GM18873 (cell line): ENCODE measurements at regions not wholly inside any gene's neighbourhood (a gene's known extent, or its start where the extent isn't known, plus 50 kb on each side); places are given as distances from the start of the nearest gene placed in this dataset.

Experiments
- ATAC-seq: cut with Tn5 transposase; IDR thresholded peaks from one replicate; pipeline ENCODE4 v1.9.1; 2021; ENCODE audit warnings: mild to moderate bottlenecking, moderate library complexity, moderate number of reproducible peaks; ENCODE audit not compliant: unreplicated experiment, low FRiP score

DNA sequence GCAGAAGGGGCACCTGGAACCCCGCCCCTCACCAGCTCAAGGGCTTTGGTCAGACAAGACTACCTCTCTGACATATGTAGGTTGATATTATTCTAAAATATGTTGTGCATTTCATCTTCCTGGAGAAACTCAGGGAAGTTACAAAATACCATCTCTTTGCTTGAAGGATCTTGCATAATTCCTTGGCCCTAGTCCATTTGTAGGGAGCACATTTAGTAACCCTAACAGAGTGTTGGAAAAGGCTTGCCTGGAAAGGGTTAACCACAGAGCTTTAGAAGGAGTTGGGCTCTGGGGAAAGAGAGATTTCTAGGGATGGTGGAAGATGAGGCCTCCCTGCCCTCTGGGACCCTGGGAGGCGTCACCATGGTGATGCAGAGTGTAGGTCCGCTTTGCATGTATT, 143.0 kb upstream of the SLC1A4 start:
- ATAC-seq: no peak

DNA sequence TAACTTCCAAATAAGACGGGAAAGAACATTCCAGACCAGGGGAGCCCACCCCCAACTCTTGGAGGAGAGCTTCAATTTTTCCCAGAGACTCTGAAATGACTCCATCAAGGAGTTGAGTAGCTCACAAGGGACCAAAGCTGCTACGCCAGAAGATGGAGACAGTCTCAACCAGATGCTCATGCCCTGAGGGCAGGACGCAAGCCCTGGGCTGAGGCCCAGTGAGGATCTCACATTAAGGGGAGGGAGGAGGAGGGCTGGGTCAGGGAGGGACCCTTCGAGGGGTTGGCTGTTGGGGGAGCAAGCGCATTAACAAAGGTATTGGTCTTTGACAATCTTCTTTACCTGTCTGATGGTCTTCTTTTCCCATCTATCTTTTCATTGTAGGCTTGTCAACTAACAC, 141.3 kb upstream of the SLC1A4 start:
- no peak for ATAC-seq

DNA sequence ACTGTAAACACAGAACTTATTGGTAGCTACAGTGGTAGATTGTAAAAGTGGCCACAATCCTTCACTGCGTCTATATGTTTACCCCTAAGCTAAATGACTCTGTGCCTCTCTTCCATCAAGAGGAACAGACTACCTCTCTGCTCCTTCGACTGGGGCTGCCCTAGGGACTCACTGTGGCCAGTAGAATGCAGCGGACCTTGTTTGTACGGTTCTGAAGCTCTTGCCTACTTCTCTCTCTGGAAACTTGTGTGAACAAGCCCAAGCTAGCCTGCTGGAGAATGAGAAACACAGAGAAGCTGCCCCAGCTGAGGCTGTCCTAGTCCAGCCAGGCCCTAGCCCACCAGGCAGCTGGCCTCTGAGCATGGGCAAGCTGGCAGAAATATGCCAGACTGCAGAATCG, 140.8 kb upstream of the SLC1A4 start:
- ATAC-seq: no peak

DNA sequence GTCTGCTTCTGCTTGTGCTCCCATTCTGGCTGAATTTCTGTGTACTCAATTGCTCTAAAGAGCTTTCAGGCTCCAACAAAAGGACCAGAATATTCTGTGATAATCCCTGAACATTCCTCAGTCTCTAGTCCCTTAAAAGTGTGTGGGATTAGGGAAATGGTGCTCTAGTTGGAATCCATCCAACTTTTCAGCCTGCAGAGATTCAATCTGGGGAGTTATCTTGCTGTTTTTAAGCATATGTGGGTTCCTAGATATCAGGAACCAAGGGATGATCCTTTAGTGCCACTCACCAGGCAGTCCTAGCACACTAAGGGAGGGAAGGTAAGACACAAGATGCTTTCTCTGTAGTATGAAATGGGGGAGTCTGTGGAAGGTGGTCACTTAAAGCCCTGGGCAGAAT, 140.3 kb upstream of the SLC1A4 start:
- ATAC-seq: no peak

DNA sequence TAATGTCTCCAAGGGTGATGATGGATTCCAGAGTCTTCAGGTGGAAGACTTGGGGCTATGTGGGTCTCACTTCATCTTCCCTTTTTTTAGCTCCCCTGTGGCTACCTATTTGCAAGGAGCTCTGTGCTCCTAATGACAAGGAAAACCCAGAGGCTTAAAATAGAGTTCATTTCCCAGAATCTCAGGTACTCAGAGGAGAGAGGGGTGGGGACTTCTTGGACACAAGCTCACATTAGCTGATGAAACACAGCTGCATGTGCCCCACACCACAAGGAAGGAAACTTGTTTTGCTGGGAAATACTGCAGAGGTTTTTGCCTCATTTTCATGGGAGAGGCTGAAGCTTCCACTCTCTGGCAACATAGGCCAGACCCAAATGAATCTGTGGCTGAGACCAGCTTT, 138.6 kb upstream of the SLC1A4 start:
- no peak for ATAC-seq

DNA sequence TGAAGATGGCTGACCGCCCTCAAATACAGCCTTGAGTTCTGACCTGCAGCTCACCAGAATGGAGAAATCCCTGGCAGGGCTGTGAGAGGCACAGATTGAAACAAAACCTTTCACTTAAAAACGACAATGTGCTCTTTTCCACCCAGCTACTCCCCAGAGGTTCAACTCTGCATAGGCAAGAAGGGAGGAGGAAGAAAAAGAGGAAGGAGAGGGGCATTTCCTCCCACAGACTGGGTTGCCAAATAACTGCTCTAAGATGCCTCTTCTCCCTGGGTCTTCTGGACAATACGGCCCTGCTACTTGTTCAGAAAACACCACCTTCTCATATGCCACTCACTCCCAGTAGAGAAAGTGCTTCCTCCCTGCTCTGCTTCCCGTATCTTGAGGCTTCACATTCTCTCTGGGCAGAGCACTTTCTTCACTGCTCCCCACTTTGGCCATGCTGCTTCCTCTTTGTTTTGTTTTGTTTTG, 136.4 kb upstream of the SLC1A4 start:
- no peak for ATAC-seq

DNA sequence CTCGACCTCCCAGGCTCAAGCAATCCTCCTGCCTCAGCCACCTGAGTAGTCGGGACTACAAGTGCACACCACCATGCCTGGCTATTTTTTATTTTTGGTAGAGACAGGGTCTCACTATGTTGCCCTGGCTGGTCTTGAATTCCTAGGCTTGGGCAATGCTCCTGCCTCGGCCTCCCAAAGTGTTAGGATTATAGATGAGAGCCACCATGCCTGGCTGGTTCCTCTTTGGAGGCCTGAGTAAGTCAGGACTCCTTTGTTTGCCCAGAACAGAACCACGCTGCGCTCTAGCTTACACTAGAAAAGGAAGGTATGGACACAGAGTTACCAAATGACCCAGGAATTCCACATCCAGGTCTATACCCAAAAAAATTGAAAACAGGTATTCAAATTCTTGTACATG, 135.9 kb upstream of the SLC1A4 start:
- no peak for ATAC-seq

DNA sequence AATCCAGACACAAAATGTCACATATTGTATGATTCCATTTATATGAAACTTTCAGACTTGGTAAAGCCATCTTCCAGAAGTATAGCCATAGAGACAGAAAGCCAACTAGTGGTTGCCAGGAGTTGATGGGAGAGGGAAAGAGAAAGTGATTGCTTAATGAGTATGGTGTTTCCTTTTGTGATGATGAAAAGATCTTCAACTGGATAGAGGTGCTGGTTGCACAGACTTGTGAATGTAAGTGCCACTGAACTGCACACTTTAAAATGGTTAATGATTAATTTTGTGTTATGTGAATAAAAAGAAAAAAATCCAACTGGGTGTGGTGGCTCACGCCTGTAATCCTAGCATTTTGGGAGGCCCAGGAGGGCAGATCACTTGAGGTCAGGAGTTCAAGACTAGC, 135.3 kb upstream of the SLC1A4 start:
- no peak for ATAC-seq

DNA sequence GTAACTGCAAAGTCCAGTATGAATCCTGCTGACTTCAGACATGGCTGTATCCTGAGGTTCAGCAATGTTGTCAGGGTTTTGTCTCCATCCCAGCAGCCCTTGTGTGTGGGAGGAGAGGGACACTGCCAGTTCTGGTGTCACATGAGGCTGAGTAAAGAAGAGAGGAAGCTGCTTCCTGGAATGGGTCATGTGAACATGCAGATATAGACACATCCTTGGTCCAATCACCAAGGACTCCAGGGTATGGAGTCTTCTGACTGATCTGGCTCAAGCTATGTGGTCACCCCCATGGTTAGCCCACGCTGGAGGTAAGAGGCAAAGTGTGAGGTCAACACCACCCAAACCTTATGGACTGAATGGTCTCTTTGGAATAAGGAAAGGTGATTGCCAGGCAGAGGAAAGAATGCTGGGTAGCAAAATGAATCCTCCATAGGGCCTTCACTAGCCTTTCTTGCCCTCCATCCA, 134.4 kb upstream of the SLC1A4 start:
- no peak for ATAC-seq

DNA sequence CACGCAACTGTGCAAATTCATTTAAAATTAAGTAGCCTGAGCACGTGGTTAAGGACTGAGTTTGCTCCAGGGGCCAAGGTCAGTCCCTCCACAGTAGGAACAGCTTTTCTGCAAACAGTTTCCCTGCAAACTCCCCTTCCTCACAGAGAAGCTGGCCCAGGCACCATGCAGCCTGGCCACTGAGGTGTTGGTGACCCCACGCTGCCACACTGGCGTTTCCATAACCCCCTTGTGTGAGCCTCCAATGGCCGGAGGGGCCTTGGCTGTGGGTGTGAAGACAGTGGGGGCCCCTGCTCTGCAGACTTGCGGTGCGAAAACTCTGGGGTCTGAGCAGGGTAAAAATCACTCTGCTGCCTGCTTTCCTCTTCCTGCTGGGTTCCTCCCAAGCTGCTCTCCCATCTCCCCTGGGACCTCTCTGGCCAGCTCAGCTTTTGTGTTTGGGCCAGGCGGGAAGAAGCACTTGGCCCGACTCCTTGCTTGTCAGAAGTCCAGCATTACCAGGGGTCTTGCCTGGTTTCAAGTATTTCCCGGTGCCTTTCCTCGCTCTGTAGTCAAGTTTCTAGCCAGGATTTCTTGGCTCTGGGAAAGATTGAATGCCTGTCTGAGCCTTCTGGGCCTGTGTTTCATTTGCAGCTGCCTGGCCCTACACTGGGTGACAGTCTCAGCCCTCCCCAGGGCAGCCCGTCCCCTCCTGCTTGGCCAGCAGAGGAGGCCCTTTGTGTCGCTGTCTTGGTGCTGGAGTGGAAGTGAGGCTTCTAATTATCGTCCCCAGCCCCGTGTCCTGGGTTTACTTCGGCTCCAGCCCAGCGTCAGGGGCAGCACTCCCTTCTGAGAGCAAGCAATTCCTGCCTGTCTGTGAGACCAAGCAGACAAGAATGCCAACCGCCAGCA, 131.4 kb upstream of the SLC1A4 start:
- ATAC-seq: no peak

DNA sequence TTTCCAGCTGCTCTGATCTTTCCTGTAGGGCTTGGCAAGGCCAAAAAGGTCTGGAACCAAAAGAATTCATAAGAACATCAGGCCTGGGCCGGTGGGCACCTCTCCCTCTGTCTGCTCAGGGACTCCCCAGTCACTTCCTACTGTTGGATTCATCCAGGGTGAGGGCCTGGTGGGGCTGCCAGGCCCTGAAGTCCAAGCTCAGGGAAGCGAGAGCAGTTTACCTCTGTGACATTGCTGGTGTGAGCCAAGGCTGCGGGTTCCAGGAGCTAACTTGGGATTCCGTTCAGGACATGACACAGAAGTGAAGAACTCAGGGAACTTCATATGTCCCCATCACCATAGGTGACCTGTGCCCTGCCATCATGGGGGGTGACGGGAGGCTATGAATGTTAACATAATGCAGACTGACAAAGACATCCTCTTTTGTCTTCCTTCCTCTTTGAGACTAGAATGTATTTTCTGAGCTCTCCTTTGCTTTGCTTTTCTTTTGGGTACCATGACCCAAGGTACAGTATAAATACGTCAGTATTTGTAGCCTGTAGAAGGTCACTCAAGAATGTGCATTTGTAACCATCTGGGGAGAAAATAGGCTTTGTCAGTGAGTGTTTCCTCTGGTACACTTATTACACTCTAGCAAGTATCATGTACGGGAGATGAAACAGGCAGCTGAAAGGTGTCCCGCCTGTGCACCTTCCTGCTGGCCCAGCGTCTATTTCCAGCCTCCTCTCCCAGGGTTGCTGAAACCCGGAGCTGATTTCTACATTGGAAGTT, 130.5 kb upstream of the SLC1A4 start:
- no peak for ATAC-seq

DNA sequence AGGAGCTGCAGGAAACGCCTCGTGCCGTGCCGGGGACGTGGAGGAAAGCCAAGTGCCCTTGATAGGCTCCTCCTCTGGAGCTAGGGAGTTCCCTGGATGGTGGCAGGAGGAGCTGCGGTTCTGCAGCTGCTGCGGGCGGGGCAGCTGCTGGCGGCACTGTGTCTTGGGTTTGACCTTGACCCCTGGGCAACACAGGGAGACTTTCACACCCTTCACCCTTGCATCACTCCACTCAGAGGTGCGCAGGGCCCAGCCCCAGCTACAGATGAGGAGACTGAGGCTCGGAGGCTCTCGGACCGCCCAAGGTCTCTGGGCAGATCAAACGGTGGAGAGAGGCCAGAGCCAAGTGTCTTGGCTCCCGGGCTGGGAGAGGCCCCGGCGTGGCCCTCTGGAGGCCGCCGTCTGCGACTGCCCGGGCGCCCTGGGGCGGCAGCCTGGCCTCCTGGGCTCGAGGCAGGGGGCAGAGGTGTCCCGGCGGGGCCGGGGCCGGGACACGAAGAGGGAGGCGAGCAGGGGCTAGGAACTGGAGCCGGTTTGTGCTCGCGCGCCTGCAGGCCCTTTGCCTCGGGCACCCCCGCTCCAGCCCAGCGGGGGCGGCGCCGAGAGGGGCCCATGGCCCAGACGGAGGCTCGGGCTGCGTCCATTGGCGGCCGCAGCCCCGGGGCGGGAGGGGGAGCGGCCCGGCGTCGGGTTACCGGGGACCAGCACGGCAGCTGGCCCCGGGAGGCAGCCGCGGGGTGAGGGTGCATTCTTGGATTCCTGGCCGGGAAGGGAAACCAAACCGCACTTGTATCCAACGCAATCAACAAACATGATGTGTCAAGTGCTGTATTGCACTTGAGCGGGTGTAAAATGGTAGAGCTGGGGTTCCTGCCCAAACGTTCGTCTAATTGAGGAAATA, 129.6 kb upstream of the SLC1A4 start:
- ATAC-seq: no peak

DNA sequence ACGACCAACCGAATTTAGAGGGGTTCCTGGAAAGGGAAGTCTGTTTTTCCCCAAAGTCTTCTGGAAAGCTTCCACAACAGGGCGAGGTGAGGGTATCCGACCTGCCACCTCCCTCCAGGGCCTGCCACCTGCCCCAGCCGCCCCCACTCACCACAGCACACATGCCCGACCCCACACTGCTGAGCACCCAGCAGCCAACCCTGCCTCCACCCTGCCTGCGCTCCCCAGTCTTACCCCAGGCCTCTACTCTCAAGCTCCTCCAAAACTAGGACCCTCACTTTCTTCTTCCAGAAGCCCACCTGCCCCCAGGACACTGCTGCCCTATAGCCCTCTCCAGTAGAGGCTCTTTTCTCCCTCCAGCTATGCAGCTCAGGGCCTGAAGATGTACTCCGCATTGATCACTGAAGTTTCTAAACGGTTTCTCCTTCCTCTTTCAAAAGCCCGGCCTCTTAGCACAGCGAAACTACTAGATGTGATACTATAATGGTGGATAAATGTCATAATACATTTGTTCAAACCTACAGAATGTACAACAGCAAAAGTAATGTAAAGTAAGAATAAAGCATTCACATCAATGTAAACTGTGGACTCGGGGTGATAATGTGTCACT, 128.8 kb upstream of the SLC1A4 start:
- no peak for ATAC-seq

DNA sequence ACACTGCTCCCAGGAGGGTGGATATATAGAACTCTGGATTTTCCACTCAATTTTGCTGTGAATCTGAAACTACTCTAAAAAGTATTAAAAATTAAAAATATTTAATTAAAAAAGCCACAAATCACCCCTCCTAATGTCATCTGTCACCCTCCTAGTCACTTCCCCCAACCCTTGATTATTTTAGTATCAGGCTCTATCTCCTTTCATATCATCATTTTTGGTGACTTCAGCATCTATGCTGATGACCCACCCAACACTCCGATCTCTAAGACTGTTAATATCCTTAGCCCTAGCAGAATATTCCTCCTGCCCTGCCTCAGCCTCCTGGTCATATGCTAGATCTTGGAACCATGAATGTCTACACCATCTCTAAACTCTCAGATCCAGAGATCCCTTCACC, 128.3 kb upstream of the SLC1A4 start:
- ATAC-seq: no peak

DNA sequence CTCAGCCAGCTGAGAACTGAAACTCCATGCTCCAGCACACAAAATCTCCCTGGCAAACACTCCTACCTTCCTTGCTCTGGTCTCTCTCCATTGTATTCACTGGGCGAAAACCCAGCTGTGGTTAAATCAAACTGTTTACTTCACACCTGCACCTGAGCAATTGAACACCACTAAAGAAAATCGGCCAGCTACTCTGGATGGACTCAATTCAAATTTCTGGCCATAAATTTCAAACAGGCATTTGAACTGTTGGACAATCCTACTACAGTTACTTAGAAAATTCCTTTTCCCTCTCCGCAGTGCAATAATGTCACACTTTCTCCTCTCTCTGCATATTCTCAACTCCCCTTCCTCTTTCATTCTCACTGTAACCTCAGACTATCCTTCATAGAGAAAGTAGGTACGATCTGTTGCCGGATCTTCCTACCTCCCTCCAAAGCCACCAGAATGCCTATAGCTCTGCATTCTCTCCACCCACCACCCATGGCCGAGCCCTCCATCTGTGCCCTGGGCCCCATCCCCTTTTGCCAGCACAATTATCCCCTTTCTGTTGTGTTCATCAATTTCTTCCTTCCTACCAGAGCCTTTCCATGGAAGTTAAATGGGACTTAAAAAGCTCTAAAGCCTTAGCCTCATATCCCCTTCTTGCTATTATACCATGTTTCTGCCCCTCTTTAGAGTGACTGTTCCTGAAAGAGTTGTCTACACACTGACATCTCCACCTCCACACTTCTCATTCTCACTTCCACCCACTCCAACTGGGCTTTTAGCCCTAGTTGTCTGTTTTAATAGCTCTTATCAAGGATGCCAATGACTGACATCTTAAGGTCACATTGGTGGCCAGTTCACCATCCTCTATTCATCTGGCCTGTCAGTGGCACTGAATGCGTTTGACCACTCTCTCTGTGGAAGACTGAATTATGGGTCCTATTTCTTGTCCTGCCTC, 127.5 kb upstream of the SLC1A4 start:
- ATAC-seq: no peak

DNA sequence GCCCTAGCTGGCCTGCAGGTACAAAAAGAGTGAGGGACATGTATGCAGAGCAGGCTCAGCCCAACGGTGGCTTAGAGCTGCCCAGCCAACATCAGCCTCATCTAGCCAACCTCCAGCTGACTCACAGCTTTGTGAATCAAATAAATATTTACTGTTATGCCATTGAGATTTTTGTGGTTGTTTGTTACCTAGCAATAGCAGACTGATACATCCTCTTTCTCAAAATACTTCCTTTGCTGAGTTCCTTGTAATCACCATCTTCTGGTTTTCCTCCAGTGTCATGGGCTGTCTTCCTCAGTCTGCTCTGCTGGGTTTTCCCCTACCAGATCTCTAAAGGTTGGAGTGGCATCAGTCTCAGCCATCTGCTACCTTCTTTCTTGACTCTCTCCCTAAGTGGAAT, 126.6 kb upstream of the SLC1A4 start:
- no peak for ATAC-seq

DNA sequence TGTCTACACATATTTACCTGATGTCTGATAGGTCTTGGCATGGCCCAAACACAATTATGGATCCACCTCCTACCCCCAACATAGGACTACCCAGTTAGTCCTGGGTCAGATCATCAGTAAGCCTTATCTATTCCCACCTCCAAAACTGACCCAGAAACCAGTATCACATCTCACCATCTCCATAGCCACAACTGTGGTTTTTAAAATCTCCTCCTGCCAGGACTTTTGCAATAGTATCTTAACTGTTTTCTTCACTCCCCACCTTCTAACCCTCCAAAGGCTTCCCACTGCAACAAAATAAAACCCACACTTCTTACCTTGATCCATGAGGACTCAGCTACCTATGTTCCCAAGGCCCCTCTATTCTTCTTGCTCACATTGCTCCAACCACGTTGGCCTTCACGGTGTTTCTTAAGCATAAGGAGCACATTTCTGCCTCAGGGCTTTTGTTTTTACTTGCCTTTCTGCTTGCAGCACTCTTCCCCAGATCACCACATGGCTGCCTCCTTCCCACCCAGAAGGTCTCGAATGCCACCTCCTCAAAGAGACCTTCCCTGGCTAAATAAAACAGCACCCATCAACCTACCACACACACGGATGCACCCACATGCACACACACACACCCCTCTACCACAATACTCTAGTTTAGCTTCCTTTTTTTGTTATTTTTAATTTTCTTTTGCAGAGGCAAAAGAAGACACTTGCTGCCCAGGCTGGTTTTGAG, 125.9 kb upstream of the SLC1A4 start:
- no peak for ATAC-seq

DNA sequence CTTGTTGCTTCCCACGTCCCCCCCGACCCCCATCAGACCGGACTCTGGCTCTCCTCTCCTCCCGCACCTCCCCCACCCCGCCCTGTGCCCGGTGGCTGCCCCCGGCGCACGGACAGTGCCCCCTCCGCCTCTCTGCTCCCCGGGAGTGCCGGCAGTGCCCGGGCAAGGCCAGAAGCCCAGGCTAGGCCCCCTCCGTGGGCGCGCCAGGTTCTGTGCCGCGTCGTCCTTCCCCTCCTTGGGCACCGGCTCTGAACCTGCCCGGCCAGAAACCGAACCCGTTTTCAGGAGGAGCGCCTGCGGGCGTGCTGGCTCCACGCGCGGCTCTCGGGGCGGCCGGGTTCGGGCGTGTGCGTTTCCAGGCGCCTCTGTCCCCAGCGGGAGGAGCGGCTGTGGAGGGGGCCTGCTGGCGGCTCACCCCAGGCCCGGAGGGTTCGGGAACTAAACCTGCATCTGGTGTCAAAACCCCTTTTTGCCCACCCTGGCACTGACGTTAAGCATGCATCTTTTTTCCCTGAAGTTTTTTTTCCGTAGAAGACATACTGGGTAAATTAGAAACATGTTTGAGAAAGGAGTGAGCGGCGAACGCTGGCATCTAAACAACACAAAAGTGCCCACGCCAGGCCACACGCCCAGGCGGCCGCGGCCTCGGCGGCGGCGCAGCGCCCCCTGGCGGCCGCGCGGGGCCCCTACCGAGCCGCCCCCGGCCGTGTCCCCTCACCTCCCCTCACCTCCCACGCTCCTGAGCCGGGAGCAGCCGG, 123.9 kb upstream of the SLC1A4 start:
- ATAC-seq: no peak
